HG03066 (cell line): ENCODE measurements at regions not wholly inside any gene's neighbourhood (a gene's known extent, or its start where the extent isn't known, plus 50 kb on each side); places are given as distances from the start of the nearest gene placed in this dataset.

Experiments
- ATAC-seq: cut with Tn5 transposase; IDR thresholded peaks from one replicate; pipeline ENCODE4 v1.9.1; 2021; ENCODE audit warnings: low read depth; ENCODE audit not compliant: unreplicated experiment

DNA sequence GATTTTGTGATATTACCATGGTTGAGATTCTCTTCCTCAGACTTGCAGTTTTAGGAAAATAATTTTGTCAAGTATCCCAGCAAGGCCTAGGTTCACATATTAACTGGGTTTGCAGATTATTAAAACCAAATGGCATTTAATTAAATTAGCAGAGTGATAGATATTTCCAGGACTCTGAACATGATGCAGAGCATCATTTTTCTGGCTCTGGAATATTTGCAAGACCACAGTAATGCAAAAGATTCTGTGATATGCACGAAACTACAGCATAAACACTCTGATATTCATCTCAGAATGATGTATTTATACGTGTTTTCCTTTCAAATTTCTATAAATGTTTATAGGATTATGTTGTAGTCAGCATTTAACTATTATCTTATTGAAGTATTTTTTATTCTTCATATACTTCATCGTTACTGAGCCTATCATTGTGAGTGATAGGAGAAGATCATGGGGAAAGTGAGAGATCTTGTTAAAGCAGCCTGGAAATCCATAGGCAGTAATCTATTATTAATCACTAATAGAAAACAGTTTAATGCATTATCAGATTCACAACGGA, 1245.6 kb downstream of the OTOL1 start:
- no peak for ATAC-seq

DNA sequence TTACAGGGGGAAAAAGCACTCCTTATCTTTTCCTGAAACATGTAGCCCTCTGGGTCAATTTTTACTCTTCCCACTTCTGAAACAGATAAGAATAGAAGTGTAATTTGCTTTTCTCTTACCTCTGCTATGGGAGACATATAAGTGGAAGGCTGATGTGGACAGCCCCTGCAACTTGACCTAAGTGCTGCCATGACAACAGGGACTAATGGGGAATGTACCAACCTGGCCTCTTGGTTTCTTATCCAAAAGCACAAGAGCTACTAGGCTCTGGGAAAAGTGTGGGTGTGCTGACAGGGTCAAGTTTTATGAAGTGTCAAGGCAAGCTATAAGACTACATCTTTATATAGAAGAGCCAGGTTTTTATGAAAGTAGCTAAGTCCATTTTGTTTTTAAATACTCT, 1246.5 kb downstream of the OTOL1 start:
- ATAC-seq: no peak

DNA sequence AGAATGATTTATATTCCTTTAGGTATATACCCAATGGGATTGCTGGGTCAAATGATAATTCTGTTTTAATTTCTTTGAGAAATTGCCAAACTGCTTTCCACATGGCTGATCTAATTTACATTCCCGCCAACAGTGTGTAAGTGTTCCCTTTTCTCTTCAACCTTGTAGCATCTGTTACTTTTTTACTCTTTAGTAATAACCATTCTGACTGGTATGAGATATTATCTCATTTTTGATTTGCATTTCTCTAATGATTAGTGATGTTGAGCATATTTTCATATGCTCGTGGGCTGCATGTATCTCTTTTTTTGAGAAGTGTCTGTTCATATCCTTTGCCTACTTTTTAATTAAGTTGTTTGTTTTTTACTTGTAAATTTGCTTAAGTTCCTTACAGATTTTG, 1264.2 kb downstream of the OTOL1 start:
- ATAC-seq: no peak

DNA sequence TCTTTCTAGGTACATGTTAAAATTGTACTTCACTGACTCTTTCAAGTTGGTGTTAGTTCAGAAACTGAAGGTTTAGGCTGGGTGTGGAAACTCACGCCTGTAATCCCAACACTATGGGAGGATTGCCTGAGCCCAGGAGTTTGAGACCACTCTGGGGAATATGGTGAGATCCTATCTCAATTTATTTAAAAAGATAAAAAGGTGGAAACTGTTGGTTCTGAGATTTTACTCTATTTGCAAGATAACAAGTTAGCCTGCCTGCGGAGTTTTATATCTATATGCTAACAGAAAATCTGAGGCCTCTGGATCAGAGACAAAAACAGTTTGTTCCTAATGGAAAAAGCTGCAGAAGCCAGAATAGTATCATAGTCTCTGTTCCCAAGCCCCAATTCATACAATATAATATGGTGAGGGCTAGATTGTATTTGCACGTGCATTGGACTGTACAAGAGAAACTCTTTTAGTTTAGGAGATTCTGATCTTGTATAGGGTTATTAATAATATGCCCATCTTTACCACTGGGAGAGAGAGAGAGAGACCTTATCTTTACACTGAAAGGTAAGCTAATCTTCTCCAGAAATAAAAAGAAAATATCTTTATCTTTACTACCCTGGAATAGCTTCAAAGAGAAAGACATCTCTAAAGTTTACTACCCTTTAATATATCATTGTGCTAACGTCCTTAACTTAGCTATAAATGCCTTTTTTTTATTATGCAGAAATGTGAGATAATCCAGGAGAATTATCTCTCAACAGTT, 1267.6 kb downstream of the OTOL1 start:
- ATAC-seq: no peak

DNA sequence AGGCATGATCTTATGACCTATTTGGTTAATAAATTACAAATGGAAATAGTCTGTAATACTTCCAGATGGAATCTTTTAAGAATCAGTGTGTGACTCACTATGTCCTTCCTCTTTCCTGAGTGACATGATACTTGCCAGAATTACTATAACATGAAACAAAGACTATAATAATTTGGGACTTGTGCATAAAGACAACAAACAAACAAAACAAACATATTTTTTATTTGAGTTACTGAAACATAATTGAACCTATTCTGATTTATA, 1268.1 kb downstream of the OTOL1 start:
- ATAC-seq: no peak

DNA sequence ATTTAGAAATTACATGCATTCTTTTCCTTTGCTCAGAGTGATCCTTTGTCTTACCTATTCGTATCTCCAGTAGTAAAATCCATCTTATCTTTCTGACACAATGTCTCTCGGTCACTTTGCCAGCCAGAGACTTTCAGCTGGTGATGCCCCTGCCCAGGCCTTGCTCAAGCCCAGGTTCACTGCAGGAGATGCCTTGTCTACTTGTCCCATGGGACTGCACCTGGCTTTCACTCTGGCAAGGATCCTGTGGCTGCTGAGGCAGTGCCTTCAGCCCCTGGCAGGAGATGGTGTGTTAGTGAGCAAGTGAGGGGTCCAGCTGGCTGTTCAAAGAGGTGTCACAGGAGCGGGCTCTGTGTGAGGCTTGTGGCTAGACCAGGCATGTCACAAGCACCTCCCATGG, 1268.9 kb downstream of the OTOL1 start:
- ATAC-seq: no peak

DNA sequence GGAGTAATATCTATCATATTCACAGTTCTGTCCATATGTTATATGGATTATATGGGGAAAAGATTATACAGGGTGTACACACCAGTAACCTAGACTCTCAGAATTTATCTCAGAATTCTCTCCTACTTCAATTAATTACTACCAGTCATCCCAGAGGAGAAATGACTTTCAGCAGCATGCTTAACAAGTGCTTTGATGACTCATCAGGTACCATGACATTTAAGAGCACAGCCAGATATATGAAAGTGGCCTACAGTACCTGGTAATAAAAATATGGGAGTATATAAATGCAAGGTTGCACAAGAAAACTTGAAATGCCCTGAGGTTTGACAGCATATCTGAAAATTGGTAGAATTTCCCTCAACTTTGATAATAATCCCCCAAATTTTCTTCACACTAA, 1273.0 kb downstream of the OTOL1 start:
- no peak for ATAC-seq

DNA sequence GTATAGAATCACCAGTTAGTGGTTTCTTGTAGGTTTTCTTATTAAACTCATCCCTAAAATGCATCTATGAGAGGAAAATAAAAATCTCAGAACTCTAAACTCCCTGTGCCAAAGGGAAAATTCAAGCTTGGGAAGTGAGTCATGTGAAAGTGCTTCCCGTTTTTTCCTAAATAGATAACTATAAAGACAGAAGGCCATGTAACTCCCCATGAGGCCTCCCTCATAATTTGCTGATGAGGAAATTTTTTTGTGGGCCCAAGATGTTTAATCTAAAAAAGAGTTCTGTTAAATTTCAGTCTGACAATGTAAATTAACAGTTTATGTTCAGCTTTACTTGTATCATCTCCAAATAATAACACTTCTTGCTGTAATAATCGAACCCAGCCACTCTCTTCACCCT, 1273.9 kb downstream of the OTOL1 start:
- no peak for ATAC-seq

DNA sequence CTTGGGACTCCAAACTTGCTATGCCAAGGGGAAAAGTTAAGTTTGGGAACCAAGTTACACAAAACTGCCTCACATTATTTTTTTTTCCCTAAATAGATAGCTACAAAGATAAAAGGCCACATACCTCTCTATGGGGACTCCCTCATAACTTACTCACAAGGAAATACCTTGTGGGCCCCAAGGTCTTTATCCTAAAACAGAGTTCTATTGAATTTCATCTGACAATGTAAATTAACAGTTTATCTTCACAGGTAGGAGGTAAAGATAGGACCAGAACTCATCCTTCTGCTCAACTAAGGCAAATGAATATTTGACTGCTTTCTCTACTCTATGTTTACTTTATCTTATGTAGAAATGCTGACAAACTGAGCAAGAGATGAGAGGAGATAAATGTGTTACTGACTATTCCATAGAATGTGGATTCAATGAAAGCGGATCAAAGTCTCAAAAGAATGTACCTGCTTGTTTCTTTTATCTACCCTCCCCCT, 1278.0 kb downstream of the OTOL1 start:
- no peak for ATAC-seq

DNA sequence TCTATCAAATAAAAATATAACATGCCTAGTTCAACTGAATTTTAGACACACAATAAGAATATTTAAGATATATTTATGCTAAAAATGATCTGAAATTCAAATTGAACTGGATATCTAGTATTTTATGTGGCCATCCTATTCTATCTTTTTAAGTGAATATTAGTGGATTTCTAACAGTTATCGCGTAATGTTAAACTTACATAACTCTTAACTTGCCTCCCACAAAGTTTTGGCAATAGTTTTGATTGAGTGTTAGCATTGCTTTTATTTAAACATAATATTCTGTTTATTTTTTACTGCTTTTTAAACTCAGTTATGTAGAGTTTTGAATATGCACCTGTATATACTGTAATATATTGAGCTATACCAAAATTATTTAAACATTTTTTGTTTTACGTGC, 1279.5 kb downstream of the OTOL1 start:
- ATAC-seq: no peak

DNA sequence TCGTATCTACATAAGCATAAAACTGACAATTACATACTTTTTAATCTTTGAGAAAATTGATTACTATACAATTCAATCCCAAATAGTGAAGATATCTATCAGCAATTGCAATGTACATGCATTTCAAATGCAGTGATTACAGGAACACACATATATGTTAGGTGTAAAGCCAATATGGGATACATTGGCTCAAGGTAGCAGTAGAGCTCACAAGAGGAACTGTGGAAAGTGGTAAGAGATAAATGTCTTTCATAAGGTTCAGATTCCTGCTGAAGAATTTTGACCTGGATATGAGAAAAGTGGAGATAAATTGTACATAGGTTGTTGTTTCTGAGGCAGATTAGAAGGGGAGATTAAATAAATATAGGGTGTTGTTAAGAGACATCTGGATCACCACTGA, 1280.5 kb downstream of the OTOL1 start:
- ATAC-seq: no peak

DNA sequence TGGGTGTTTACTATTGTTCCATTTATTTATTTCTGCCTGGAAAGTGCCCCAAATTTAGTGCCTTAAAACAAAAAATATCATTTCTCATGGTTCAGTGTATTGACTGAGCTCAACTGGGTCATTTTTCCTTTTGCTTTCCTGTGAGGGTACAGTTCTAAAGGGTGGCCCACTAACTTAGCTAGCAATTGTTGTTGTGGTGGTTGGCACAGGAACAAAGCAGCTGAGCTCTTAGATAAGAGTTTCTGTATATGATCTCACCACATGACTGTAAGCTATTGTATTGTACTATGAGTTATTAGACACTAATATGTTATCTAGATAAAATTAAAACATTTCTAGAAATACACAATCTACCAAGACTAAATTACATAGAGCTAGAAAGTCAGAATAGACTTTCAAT, 1283.7 kb downstream of the OTOL1 start:
- ATAC-seq: no peak

DNA sequence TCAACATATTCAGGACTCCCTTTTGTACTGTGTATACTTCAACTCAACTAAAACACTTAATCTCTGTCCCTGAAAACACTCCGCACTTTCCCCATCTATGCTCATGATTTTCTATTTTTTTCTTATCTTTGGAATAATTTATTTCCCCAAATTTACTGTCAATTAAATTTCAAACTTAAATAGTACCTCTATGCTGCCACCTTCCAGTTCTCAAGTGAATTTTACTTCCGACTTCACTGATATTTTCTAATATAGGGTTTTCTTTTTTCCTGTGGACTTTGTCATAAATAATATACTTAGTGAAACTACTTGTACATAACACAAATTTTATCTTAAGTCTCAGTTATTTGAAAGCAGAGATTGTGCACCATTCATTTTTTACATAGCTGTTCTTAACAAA, 1303.3 kb downstream of the OTOL1 start:
- no peak for ATAC-seq

DNA sequence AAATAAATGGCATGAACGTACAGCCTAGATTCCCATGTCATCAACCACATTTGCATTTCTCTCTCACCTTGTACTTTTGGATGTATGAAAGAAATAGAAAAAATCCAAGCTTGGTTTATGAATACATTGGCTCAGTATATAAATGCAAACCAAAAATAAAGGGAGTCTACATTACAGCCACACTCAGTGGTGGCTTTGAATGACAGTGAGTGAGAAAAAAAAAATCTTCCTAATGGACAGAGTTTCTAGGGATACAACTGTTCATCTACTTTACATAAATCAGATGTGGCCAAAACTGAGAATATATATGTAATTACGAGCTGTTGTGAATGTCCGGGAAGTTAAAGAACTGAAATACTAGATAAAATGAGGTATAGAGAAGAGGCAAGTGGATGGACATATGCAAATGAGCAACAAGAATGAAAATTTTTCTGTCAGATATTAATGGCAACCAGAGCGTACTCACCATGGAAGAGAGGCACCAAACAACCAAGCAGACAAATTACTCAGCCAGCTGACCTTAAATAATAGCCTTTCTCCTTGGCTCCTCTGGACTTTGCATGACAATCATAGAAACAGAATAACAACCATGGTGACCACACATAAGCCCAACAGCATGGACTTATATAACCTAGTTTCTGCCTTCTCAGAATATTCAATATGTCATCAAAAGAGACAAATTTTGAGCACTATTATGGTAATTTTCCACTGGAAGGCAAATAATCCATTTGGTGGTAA, 1305.8 kb downstream of the OTOL1 start:
- ATAC-seq: no peak

DNA sequence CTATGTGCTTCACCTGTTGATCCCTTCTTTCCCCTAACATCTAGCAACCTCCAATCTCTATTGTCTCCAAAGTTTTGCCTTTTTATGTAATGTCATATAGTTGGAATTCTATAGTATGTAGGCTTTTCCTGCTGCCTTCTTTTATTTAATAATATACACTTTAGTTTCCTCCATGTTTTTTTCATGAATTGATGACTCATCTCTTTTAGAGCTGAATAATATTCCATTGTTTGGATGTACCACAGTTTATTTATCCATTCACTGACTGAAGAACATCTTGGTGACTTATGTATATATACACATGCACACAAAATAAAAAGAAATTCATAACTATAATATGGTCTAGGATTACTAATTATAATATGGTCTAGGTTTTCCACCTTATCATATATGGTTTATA, 1314.2 kb downstream of the OTOL1 start:
- no peak for ATAC-seq

DNA sequence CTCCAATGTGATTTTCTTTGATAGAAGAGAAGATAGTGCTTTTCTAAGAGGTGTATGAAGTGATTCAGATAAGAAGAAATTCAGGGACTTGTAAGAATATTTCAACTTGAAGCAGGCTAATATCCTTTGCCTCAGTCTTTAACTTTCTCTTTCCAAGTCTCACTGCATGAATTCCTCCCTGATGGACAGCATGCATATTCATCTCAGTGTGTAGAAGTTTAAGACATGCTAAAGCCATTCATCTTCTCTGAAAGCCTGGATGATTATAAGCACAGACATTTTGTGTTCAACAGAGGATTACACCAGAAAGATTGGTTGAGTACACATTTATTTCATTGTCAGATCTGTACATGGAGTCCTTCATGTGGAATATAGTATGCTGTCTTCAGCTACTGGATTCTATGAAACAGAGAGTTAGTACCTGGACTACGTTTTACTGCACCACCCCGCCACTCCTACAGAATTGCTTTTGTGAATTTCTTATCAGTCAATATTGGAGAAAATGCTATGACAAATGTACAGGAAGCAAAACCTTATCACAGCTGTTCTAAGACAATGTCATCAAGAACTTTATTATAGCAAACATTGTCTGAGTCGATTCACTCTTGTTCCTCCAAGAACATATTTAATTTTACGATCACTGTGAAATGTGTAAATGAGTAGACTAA, 1346.1 kb downstream of the OTOL1 start:
- no peak for ATAC-seq

DNA sequence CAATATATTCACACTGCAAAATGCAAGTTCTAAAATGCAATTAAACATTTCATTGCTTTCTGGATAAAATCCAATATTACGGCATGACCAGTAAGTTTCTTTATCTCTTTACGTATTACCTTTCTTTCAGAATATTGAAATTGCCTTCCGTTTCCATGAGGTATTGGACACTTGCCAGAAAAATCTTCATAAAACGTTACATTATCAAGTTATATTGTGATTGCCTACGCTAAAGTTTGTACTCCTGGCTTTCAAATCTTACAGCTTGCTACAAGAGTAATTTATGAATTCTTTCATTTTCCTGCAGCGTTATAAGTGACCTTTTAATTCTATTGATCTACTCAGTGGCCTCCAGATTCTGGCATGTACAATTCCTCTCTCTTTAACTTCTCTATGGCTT, 1349.3 kb downstream of the OTOL1 start:
- no peak for ATAC-seq

DNA sequence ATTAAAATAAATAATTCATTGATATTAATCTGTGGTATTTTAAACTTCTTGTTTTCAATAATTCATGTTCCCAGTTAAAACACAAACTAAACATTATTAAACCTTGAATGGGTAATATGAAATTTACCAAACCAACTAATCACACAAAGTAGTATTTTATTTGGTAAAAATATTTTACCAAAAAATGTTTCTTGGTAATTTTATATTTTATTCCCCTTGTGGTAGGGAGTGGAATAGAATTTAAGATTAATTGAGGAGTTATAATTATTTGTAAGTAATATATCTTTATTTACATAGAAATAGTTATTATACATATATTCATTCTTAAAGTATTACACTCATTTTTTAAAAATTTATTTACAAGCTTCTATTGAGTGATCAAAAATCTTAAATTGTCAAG, 1350.9 kb downstream of the OTOL1 start:
- ATAC-seq: no peak

DNA sequence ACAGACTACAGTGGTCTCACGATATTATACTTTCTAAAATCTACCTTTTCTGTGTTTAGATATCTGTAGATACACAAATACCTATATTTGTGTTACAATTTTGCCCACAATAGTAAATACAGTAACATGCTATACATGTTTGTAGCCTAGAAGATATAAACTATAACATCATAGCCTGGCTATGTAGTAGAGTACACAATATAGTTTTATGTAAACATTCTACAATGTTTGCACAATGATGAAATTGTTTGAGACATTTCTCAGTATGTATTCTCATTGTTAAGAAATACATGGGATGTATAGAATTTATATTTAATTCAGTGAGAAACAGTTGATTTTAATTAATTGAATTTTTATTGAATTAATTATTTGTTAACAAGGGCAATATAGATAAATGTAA, 1367.0 kb downstream of the OTOL1 start:
- no peak for ATAC-seq

DNA sequence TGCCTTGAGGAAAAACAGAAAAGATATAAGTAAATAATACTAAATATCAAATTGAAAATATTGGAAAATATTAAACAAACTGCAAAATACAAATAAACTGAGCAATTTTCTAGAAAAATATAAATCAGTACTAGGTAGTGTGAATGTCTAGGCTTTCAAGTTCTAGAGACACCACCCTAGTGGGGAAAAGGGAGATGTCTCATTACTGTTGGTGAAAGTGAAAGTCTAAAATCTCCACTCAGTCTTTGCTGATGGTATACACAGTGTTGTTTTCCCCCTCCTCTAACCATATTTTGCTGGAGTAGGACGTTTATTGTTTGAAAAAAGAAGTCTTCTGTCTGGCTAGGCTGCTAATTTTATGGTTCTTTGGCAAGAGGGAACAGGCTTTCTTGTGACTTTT, 1368.9 kb downstream of the OTOL1 start:
- no peak for ATAC-seq

DNA sequence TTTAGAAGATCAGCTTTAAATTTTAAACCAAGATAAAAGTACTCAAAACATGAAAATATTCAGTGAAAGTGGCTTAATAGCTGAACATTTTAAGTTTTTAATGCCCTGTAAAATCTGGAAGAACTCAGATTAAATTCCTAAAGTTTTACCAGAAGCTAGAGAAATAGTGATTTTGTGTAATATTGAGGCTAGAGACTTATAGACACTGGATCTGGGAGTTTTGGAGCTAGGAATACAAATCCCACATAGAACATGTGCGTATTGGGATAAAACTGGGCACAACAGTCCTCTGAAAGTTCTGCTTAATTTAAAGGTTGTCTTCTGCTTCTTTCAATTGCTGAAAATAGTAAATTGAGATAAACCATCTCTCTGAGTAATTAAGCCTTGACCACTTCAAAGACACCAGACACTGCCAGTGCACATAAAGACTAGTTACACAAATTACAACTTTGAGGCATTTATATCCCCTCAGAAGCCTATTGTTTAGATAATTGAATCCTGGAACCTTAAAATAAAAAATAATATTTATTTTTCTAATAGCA, 1382.5 kb downstream of the OTOL1 start:
- no peak for ATAC-seq
